Amniotic stem cell (primary cell): ENCODE measurements at regions not wholly inside any gene's neighbourhood (a gene's known extent, or its start where the extent isn't known, plus 50 kb on each side); places are given as distances from the start of the nearest gene placed in this dataset.

Experiments used
- DNase-seq: peaks from one replicate; lab custom pipeline; 2025; lab: John Stamatoyannopoulos, UW

DNA sequence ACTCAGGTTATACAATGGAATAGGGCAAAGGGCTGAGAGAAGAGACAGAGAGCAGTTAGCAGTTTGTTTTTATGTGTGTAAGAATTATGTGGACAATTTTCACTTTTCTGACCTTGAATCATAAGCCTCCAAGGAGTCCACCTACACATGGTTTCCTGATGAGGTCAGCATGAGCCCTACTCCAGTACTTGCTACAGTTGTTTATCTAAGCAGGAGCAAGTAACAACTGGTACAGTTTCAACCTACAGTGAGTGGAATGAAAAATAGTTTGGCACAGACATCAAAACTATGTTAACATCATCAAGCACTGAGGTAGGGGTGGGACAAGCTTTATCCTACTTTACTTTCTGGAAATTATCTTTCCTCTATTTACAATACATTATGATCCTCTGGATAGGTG is 426.7 kb upstream of the ID4 start:
- peak; percentile 8 for DNase-seq

DNA sequence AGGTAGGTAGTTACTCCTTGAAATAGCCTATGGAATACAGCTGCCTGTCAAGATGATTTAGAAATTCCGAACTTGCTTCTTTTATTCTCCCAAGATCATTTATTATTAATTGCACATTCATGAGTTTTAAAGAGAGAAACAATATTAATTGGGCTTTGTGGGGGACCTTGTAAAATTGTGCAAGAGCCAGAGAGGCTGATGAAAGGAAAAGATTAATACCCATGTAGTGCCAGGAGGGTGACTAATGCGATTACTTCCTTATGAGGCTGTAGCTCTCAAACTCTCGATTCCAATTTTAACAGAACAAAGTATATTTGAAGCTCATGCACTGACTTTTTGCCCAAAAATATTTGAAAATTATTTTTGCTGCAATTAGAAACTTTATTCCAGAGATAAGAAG is 423.8 kb upstream of the ID4 start:
- DNase-seq, result no peak

DNA sequence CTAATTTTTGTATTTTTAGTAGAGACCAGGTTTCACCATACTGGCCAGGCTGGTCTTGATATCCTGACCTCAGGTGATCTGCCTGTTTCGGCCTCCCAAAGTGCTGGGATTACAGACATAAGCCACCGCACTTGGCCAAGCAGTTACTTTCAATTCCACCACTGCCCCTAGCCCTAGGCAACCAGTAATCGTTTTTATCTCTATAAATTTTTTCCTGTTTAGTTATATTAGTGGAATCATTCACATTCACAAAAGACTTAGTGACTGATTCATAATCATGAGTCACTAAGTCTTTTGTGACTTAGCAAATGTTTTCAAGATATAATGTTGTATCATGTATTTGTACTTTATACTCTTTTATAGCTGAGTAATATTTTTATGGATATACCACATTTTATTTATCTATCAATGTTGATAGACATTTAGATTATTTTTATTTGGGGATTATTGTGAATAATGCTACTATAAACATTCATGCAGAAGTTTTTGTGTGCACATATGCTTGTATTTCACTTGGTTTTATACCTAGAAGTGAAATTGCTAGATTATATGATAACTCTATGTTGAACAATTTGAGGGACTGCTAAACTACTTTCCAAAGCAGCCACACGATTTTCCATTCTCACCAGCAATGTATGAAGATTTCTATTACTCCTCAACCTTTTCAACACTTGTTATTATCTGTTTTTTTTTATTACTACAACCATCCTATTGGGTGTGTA is 421.4 kb upstream of the ID4 start:
- DNase-seq, result peak; percentile 41

DNA sequence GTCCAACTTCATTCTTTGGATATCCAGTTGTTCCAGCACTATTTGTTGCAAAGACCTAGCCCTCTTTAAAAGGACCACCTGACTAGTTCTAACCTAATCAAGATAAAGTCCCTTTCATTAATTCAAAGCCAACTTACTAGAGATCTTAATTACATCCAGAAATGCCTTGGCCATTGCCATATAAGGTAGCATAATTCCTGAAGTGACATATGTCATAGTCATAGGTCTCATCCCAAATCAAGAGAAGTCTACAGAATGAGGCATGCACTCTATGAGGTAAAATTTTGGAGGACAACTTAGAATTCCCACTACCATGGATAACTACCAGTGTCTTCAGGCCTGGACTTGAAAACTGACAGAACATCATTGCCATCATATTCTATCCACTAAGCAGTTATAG is 420.4 kb upstream of the ID4 start:
- DNase-seq, result no peak

DNA sequence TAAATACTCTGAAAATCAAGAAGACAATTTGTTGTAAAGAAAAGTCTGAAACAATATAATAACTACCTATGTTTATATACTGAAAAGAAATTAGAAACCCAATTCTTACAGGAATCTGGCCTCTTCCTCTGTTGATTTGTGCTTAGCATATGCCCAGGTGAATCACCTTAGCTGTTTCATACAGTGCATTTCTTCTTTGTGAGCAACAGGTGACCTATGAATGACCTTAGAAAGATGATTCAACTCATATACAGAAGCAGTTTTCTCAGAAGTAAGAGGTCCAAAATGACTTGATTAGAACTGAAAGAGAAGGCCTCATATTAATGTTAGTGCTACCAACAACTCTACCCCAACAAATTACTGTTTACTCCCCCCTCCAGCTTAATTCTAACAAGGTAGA is 419.5 kb upstream of the ID4 start:
- DNase-seq, result no peak

DNA sequence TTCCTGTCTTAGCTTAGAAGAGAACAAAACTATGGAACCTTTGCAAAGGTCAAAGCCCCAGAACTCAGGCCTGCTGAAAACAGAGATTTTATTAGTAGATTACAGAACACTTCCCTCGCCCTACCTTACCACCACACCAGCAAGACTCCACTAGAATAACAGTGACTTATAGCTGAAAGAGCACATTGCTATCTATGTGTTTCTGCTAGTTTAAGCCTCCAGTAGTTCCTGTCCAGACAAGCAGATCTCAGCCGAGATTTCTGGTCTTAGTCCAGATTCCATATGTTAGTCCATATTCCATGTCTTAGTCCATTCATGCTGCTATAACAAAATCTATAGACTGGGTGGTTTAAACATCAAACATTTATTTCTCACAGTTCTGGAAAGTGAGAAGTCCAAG is 412.3 kb upstream of the ID4 start:
- DNase-seq, result no peak

DNA sequence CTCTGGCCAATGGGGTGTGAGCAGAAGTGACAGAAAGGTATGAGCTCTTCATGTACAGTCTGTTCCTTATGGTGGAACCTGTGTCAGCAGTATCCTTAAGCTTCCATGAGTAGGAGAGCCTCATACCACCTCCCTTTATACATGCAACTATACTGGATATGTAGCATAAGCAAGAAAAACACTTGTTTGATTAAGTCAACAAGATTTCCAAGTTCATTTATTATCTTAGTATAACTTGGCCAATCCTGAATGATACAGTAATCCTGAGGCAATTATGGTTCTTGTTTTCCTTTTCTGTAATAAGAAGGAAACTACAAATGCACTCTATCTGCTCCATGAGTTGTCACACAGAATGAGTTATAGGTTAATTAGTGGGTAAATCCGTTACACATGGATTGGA is 409.6 kb upstream of the ID4 start:
- no peak for DNase-seq

DNA sequence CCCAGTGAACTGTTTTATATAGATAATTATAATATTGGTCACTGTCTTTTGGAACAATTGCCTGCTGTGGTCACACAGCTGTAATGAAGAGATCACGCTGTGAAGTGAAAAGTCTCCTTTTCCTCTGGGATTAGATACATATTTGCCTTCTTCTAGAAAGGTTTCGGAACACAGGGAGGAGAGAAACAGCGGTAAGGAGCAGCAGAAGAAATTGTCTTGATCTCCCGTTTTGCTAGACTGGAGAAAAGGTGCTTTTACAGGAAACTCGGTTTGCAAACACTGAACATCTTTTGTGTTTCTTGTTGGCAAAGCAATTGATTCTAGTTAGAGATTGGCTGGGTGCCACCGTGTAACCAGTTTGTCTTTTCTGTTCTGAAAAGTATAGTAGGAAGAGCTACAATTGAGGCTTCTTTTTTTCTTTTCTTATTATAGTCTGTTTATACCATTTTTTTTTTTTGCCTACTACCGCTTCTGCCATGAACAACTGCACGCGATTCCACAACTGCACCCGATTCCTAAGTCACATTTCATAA is 404.1 kb upstream of the ID4 start:
- DNase-seq, result no peak

DNA sequence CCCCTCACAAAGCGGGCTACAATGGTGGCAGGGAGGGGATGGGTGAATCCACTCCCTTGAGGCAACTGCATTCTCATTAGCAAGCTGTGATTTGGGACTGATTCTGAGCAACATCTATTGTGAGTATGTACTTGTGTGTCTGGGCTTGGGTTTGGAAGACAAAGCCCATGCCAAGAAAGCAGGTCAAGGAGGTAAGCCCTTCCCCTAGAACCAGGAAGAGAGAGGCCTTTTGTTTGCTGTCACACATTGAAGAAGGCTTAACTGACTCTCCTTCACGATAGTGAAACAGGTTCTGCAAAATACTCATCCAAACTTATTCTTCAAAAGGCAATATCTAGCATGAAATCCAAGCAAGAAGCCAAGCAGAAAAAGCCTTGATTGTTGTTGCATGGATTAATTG is 403.1 kb upstream of the ID4 start:
- no peak for DNase-seq

DNA sequence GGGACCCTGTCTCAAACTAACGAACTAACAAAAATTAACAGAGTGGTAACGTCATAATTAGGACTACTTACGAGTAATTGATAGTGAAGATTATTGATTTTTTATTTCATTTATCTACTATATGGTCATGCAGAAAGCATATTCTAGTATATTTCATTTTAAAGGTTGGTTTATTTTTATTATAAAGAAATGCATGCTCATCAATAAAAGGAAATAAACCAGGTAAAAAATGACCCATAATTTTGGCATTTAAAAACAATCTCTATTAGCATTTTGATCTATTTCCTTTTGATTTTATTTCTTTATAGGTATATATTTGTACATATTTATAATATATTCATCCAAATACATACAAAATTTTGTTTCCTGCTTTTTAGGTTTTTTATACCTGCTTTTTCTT is 401.4 kb upstream of the ID4 start:
- no peak for DNase-seq

DNA sequence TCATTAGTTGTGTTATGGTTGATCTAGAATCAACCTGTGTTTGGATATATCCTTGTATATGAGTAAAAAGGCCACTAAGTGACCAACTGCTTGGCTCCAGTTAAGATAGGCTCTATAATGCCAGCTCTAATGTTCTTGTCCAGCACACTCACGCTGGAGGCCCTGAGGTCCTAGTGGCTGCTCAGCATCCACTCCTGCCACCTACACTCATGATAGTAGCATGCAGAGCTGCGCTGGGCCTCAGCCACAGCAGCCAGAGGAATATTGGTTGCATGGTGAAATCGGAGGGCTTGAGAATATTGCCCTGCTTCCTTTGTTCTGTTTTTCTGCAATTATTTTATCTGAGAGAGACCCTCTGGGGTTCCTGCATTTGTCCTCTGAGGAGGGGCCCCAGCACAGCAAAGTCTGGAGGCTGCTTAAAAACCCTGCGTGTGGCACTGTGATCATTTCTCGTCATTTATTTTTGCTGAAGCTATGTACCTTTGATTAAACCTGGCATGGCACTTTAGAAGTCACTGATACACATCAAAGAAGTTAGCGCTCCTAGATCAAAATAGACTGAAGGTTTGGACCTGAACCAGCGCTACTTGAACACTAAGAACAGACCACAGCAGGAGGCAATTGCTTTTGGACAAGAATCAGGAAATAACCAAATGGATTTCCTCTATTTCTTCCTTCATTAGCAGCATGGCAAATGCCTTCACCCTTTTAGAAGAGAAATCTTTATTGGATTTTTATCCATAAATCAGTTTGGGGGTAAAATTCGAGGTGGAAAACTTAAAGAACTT is 398.4 kb upstream of the ID4 start:
- no peak for DNase-seq

DNA sequence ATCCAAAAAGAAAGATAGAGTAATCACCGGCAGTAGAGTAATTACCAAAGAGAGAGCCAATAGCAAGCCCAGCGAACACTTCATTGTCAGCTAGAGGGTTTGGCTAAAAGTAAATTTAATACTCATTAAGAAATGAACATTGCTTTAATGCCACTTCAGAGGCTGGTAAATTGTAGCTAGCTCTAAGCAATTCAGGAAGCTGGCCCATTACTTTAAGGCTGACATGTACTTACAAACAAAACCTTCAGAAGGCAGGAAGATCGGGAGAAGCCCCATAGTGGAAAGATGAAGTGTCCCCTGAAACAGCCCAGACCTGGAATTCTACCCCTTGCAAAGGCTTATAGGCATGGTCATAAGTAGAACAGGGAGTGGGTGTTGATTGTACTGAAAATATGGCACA is 396.6 kb upstream of the ID4 start:
- DNase-seq, result no peak

DNA sequence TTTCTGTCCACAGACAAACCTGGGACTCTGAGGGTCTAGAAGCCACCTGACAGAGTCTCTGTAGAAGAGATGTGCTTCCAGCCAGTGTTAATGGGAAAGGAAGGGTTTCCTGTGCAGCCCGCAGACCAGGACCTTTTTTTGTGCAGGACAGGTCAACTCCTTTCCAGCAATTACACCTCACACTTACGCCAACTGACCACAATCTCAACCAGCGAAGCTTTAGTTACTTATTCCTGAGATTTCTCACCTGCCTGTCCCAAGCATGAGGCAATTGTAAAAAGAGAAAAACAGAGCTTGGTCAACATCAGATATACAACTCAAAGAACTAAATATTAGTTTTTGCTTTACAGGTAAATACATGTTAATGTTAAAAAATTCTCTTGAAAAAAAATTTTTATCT is 393.8 kb upstream of the ID4 start:
- no peak for DNase-seq

DNA sequence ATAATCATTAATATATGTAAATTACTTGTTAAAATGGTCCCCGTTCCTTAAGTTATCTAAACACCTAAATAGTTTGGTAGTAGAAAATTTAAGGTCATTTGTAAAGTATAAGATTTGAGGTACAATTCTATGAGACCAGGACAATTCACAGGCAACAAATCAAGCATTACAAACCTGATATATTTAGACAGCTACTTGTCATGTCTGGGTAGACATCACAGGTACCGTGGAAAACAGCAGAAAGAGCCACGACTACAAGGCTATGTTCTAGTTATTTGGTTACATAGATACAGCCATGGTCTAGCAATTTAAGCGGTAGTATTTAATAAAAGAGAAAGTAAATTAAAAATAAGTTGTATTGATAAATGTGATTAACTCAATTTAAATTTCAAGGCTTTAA is 393.1 kb upstream of the ID4 start:
- no peak for DNase-seq

DNA sequence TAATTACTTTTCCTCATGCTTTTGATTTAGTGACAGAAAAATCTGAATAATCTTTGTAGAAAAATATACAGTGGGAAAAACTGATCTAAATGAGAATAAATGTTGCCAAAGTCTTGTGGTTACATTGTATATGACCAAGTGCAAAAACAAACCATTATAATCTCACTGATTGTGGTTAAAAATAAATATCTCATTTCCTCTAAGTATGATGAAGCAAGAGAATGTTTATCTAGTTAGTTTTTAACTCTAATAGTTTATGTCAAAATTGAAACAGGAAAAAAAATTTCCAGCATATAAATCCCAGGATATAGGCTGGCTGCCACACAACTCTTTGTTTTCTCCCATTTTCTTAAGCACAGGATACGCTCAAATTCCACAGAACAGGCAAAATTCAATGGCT is 392.7 kb upstream of the ID4 start:
- DNase-seq, result no peak

DNA sequence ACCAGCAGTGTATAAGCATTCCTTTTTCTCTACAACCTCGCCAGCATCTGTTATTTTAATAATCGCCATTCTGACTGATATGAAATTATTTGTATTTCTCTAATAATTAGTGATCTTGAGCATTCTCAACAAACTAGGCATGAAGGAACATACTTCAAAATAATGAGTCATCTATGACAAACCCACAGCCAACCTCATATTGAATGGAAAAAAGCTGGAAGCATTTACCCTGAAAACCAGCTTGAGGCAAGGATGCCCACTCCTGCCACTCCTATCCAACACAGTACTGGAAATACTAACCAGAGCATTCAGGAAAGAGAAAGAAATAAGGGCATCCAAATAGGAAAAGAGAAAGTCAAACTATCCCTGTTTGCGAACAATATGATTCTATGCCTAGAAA is 390.6 kb upstream of the ID4 start:
- DNase-seq, result no peak

DNA sequence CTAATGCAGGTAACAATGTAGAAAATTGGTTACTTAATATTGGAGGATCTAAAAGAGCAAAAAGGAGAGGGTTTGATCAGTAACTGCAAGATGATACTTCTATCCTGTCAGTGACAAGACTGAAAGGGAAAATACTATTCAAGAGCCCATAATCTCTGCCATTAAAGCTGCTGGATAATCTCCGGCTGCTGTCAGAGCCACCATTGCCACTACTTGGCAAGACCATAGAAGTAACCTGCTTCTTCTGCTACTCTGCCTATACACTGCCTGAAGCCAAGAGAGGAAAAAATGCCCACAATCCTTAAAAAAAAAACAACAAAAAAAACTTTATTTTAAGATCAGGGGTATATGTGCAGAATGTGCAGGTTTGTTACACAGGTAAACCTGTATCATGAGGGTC is 386.5 kb upstream of the ID4 start:
- DNase-seq, result no peak

DNA sequence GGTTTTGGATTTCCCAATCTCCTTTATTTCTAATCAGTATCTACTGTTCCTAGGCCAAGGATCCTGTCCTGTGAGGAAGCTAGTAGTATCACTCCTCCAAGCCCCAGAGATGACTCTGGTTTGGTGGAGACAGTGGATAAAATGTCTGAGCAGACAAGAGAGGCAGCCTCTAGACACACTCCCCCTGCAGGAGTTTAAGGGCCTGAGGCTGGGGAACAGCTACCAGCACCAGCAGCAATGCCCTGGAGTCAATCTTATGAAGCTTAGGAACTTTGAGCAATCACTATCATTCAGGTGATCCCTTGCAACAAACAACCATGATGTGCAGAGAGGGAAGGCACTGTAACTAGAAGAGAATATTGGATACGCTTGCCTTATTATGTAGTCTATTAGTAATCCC is 384.7 kb upstream of the ID4 start:
- no peak for DNase-seq

DNA sequence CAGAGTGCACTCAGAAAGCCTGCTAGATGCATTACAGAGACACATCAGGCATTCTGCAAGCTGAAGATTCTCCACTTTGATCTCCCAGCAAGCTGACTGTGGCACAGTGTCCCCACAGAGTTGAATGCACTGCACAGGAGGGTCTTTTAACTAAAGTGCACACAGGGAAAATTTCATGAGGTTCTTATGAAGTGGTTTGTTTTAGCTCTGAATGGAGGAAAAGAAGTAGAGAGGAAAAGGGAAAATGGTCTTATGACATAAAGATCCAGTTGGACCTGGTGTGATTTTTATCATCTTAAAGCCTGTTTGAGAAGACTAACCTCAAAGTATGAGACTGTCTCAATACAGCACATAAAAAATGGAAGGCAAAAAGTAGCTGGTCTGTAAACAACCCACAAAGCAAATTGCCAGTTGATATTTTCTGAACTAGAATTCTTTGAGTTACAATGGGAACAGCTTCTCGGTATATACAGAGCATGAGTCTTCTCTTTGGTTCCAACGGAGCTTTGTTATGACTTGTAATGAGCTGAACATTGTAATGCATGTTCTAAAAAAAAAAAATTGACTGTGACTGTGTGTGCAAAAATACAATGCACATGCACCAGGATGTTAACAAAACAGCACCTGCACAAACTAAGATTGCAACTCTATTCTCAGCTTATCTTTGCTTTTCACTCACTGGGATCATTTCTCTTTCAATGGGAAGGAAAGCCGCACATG is 383.0 kb upstream of the ID4 start:
- DNase-seq, result no peak

DNA sequence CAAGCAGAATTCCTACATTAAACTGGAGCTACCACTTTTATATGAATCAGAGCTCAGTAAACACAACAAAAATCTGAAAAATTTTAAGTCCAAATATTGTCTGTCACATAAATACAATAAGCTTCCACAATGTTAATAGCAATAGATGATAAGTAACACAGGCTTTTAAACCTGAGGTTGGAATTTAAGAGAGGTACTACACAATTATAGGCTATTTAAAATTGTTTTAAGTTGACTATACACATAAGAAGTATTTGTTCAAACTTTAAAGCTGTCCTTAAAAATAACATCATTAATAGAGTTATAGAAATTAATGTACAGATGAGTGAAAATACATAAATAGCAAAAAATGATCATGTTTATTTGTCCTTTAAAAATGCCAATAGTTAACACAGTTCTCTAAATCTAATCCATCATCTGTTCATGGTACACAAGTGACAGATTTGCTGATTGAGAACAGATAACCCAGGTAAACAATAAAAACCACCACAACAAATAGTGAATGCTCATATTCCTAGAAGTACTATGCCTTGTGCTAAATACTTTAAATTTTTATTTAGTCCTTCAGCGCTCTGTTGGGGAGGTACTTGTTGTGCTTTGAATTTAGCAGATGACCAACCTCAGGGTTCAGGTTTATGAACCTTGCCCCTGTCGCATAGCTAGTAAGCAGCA is 382.3 kb upstream of the ID4 start:
- DNase-seq, result no peak

DNA sequence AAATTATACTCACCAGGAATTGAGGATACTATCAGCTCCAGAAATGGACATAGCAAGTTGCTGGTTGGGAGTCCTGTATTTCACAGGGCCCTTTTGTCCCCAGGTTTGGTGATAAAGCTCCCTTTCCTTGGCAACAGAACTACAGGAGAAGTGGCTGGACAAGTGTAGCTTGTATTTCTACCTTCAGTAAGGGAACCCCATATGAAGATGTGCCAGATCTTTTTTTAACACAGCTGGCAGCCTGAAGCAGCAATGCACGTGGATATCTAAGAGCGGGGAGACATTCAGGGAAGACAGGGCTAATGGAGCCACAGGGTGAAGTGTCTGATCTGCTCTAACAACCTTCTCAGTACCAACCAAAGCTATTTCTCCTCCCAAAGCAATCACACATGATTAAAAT is 373.9 kb upstream of the ID4 start:
- no peak for DNase-seq

DNA sequence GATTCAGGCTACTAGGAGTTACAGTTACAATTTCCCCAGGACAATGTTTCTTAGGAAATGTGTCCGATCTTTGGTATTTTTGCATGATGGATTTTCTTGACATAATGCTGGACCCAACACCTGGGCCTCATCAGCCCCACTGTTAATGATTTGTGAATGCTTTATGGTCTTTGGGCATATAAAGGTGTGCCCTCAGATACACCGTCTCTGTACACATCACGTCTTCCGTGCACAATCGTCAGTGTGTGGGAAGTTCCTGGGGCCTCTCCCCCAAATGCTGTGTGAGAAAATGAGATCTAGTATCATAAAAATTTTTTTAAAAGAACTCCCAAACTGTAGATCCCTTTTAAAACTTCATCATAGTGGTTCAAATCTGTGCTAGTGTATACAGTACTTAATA is 373.2 kb upstream of the ID4 start:
- no peak for DNase-seq
